Calu3 (cell line): ENCODE measurements at regions not wholly inside any gene's neighbourhood (a gene's known extent, or its start where the extent isn't known, plus 50 kb on each side); places are given as distances from the start of the nearest gene placed in this dataset.

ENCODE experiments used
- BruUV-seq: library from RNA; stranded (reverse); fragments of 400-500 nt; replicated peaks from 2 replicates; lab custom pipeline; 2021; lab: Mats Ljungman, UMichigan
- CTCF ChIA-PET: fragments of 300-600 bp; sonication (Branson Sonifier 250); formaldehyde crosslinking; loops from one replicate; lab custom pipeline; 2022; ENCODE audit warnings: antibody characterized with exemption; lab: Charles Lee
- DNase-seq: peaks from one replicate; pipeline ENCODE4 v3.0.0; 2022
- H3K27ac Mint-ChIP-seq: one replicate; pipeline ENCODE4 v1.8.0; 2022; ENCODE audit warnings: mixed read lengths; ENCODE audit not compliant: unreplicated experiment
- H3K27me3 Mint-ChIP-seq: one replicate; pipeline ENCODE4 v1.8.0; 2022; ENCODE audit warnings: mixed read lengths; ENCODE audit not compliant: unreplicated experiment
- H3K36me3 Mint-ChIP-seq: one replicate; pipeline ENCODE4 v1.8.0; 2022; ENCODE audit warnings: mild to moderate bottlenecking, moderate library complexity, mixed read lengths; ENCODE audit not compliant: insufficient read depth, unreplicated experiment
- H3K4me1 Mint-ChIP-seq: one replicate; pipeline ENCODE4 v1.8.0; 2022; ENCODE audit warnings: mild to moderate bottlenecking, low read depth, mixed read lengths; ENCODE audit not compliant: unreplicated experiment
- H3K4me3 Mint-ChIP-seq: one replicate; pipeline ENCODE4 v1.8.0; 2022; ENCODE audit warnings: mild to moderate bottlenecking, low read depth, moderate library complexity, mixed read lengths; ENCODE audit not compliant: unreplicated experiment
- H3K9me3 Mint-ChIP-seq: one replicate; pipeline ENCODE4 v1.8.0; 2022; ENCODE audit warnings: low read depth, mixed read lengths; ENCODE audit not compliant: unreplicated experiment
- CTCF ChIP-seq: fragments of 200-600 bp; IDR thresholded peaks from one replicate; pipeline ENCODE4 v1.8.0; 2022; ENCODE audit warnings: antibody characterized with exemption; ENCODE audit not compliant: unreplicated experiment
- intact Hi-C: fragments of 100-400 bp; cut with micrococcal nuclease; formaldehyde crosslinking; loops from one replicate; pipeline ENCODE4 v1.10.0; 2022; ENCODE audit not compliant: unreplicated experiment

GRCh38 chr17:79325709-79326430 is 251.2 kb downstream of the ENGASE start:
- no peak for DNase-seq
- H3K36me3 Mint-ChIP-seq = no peaks in the 10 kb centered on the region
- BruUV-seq = no TSS peak
- CTCF ChIA-PET = interaction anchor here (0.5 to 0.6 kb wide), 2 partner anchors 55 to 381 kb away, joined by 3 read pairs; no protein-coding TSS in a partner anchor
- no peak for TF ChIP-seq CTCF
- no peak overlapping the region for H3K27ac Mint-ChIP-seq
- intact Hi-C loops = no loop called here
- peaks cover 90% of the 10 kb centered on the region for H3K27me3 Mint-ChIP-seq
- no peak overlapping the region for H3K4me3 Mint-ChIP-seq
- no peaks in the 10 kb centered on the region for H3K4me1 Mint-ChIP-seq
- H3K9me3 Mint-ChIP-seq = no peaks in the 10 kb centered on the region

GRCh38 chr17:79324194-79324593 is 249.6 kb downstream of the ENGASE start:
- no peaks in the 10 kb centered on the region for H3K36me3 Mint-ChIP-seq
- CTCF ChIA-PET = interaction anchor here (0.6 kb wide), 1 partner anchor 349 kb away, joined by 6 read pairs; no protein-coding TSS in a partner anchor
- TF ChIP-seq CTCF = no peak
- H3K9me3 Mint-ChIP-seq = no peaks in the 10 kb centered on the region
- DNase-seq = no peak
- no peak overlapping the region for H3K27ac Mint-ChIP-seq
- H3K4me3 Mint-ChIP-seq = no peak overlapping the region
- BruUV-seq = no TSS peak
- no peaks in the 10 kb centered on the region for H3K4me1 Mint-ChIP-seq
- intact Hi-C loops = no loop called here
- peaks cover 90% of the 10 kb centered on the region for H3K27me3 Mint-ChIP-seq

- no peaks in the 10 kb centered on the region for H3K4me1 Mint-ChIP-seq
- H3K9me3 Mint-ChIP-seq = no peaks in the 10 kb centered on the region
- H3K27ac Mint-ChIP-seq = no peak overlapping the region
- no TSS peak for BruUV-seq
- peaks cover 90% of the 10 kb centered on the region for H3K27me3 Mint-ChIP-seq
- DNase-seq = no peak
- H3K4me3 Mint-ChIP-seq = no peak overlapping the region
- CTCF ChIA-PET = no interaction called here
- no peaks in the 10 kb centered on the region for H3K36me3 Mint-ChIP-seq
- intact Hi-C loops = no loop called here
- TF ChIP-seq CTCF = no peak
These were observed 248.9 kb downstream of the ENGASE start for GRCh38 chr17:79323566-79323965.

- no peak for DNase-seq
- H3K9me3 Mint-ChIP-seq = no peaks in the 10 kb centered on the region
- no peaks in the 10 kb centered on the region for H3K36me3 Mint-ChIP-seq
- BruUV-seq = no TSS peak
- H3K4me3 Mint-ChIP-seq = no peak overlapping the region
- CTCF ChIA-PET = interaction anchor here (0.6 kb wide), 1 partner anchor 78 kb away, joined by 6 read pairs; no protein-coding TSS in a partner anchor
- no peaks in the 10 kb centered on the region for H3K4me1 Mint-ChIP-seq
- TF ChIP-seq CTCF = no peak
- intact Hi-C loops = no loop called here
- no peak overlapping the region for H3K27ac Mint-ChIP-seq
- peaks cover 90% of the 10 kb centered on the region for H3K27me3 Mint-ChIP-seq
These were observed 247.8 kb downstream of the ENGASE start for GRCh38 chr17:79322211-79323123.
